ENCODE measurements at regions not wholly inside any gene's neighbourhood (a gene's known extent, or its start where the extent isn't known, plus 50 kb on each side); places are given as distances from the start of the nearest gene placed in this dataset.

- no peak for TF ChIP-seq CTCF (IDR thresholded peaks at IDR 0.05; ENCODE audit: poor library complexity)
- no peak for TF ChIP-seq EZH2 (IDR thresholded peaks at IDR 0.05; ENCODE audit: borderline replicate concordance)
These were observed 62.1 kb upstream of the C14orf180 start for GRCh38 chr14:104517426-104517825.
